Left lung (tissue), 4 donors: ENCODE measurements at regions not wholly inside any gene's neighbourhood (a gene's known extent, or its start where the extent isn't known, plus 50 kb on each side); places are given as distances from the start of the nearest gene placed in this dataset.
A peak's percentile ranks its signal among the peaks of the same experiment; 100 is the strongest.
"Not testable (repeated sequence)": the region's sequence is repeated elsewhere in the genome, so short reads cannot be mapped to it uniquely, and the experiment has no call there.

ENCODE experiments used
- ATAC-seq: fragments of 200-7000 bp; cut with Tn5 transposase; one replicate; pipeline ENCODE4 v1.9.1; 2020; ENCODE audit warnings: moderate library complexity
- DNase-seq, 4 donors: peaks; one replicate each; pipeline ENCODE4 v3.0.0-alpha.2; 2013 to 2020
- H3K27ac ChIP-seq, 2 donors: fragments of 200-600 bp; sonication (generic) in 1 of 2; one replicate each; pipeline versions ENCODE4 v1.5.0 to v1.8.0; 2020 to 2021
- H3K27me3 ChIP-seq, 2 donors: fragments of 200-600 bp; sonication (generic) in 1 of 2; one replicate each; pipeline versions ENCODE4 v1.5.0 to v1.8.0; 2020 to 2021
- H3K36me3 ChIP-seq, 2 donors: fragments of 200-600 bp; sonication (generic) in 1 of 2; one replicate each; pipeline versions ENCODE4 v1.5.0 to v1.8.0; 2020 to 2021
- H3K4me1 ChIP-seq, 2 donors: fragments of 200-600 bp; one replicate each; pipeline ENCODE4 v1.8.0; 2021
- H3K4me3 ChIP-seq, 2 donors: fragments of 200-600 bp; sonication (generic) in 1 of 2; one replicate each; pipeline versions ENCODE4 v1.5.0 to v1.8.0; 2020 to 2021; ENCODE audit warnings: mild to moderate bottlenecking in 1 of 2
- H3K9me3 ChIP-seq, 2 donors: fragments of 200-600 bp; sonication (generic) in 1 of 2; one replicate each; pipeline versions ENCODE4 v1.5.0 to v1.8.0; 2020 to 2021
- CTCF ChIP-seq, 2 donors: fragments of 200-600 bp; sonication (generic) in 1 of 2; IDR thresholded peaks; one replicate each; pipeline versions ENCODE4 v1.5.0 to v1.8.0; 2021; ENCODE audit warnings: antibody characterized with exemption in 2 of 2
- intact Hi-C, 2 donors: fragments of 100-400 bp; cut with DNase I; formaldehyde crosslinking; loops; one replicate each; pipeline versions ENCODE4 v1.11.2 to v1.14.2; 2022
- donor health status: DM: no; HTN: yes; CAD: no.
- donor health status: DM: no; HTN: no; CAD: no.

DNA sequence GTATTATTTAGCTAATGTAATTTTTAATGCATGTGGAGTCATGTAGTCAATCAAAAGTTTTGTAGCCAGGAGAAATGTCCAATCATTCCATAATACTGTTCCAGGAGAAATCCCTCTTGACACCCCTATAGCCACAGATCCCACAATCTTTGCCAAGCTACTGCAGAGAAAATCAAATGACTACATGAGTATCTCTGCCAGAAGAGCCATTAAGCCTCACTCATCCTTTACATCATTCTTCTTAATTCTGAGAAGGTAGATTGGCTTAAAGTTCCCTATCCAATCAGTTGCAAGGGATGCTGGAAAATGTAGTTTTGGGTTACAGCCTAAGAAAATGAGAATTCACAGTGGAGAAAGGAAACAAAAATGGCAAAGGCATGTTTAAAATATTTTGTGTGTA is 502.1 kb downstream of the ZBBX start:
- H3K27ac ChIP-seq = no peak overlapping the region
- no peak for DNase-seq
- H3K27me3 ChIP-seq = no peaks in the 10 kb centered on the region
- no peak overlapping the region for H3K4me3 ChIP-seq
- TF ChIP-seq CTCF (IDR thresholded peaks at IDR 0.05) = no peak
- no peaks in the 10 kb centered on the region for H3K36me3 ChIP-seq
- intact Hi-C loops = no loop called here
- ATAC-seq = no peak
- H3K9me3 ChIP-seq = no peaks in the 10 kb centered on the region
- H3K4me1 ChIP-seq = no peaks in the 10 kb centered on the region

- Histone ChIP-seq H3K36me3 (no peaks in the 10 kb centered on the region), H3K4me3 (no peak overlapping the region), H3K27ac (no peak overlapping the region), H3K27me3 (no peaks in the 10 kb centered on the region), H3K4me1 (no peaks in the 10 kb centered on the region), H3K9me3 (peaks cover 0 to 27% of the 10 kb centered on the region in 2 donors)
- no peak for ATAC-seq
- intact Hi-C loops = no loop called here
- no peak for TF ChIP-seq CTCF (IDR thresholded peaks at IDR 0.05)
- DNase-seq = peak in 1 of 4 donors; percentile 53
Measured at GRCh38 chr3:166864473-166865467, 515.3 kb downstream of the ZBBX start.

DNA sequence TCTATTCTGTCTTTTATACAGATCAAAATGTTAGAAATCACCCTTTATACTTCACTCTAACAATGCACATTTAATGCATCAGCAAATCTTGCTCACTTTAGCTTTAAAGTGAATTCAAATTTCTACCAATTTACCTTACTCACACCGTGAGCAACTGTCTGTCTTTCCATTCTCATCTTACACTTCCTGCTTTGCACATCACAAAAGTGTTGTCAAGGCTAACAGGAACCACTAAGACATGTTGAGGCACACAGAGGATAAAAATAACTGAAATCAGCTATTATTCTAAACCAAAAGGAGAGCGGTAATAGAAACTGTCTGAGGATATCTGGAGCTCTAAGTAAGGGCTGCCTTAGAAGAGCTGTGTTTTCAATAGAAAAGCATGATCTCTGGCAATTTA is 519.9 kb downstream of the ZBBX start:
- intact Hi-C loops = no loop called here
- Histone ChIP-seq H3K27ac (no peak overlapping the region), H3K27me3 (no peaks in the 10 kb centered on the region), H3K4me3 (no peak overlapping the region), H3K36me3 (no peaks in the 10 kb centered on the region), H3K4me1 (no peaks in the 10 kb centered on the region), H3K9me3 (peaks cover 0 to 9% of the 10 kb centered on the region in 2 donors)
- DNase-seq = no peak
- TF ChIP-seq CTCF (IDR thresholded peaks at IDR 0.05) = no peak
- ATAC-seq = no peak

DNA sequence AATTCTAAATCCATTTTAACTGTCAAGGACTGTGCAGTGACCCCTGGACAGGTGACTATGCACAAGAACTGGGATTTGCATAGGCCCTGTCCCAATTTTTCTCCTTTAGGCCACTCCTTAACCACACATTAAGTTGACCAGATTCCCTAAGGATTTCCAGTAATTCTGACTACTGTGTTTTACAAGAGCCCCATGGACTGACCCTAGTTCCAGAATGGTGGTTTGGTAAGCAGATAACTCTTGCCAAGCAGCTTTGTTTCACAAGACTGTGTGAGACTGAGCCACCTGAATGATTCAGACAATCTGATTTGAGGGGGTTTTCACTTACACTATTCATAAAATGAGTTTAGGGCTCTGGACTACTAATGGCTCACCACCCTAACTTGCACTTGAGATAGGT is 535.8 kb downstream of the ZBBX start:
- DNase-seq = no peak
- no peaks in the 10 kb centered on the region for H3K27me3 ChIP-seq
- no peaks in the 10 kb centered on the region for H3K4me1 ChIP-seq
- H3K9me3 ChIP-seq = peaks cover 0 to 15% of the 10 kb centered on the region in 2 donors
- no peak overlapping the region for H3K27ac ChIP-seq
- TF ChIP-seq CTCF (IDR thresholded peaks at IDR 0.05) = no peak
- H3K36me3 ChIP-seq = no peaks in the 10 kb centered on the region
- intact Hi-C loops = no loop called here
- no peak for ATAC-seq
- no peak overlapping the region for H3K4me3 ChIP-seq

GRCh38 chr3:166842784-166843183 is 537.3 kb downstream of the ZBBX start:
- H3K9me3 ChIP-seq = peaks cover 0 to 15% of the 10 kb centered on the region in 2 donors
- H3K27me3 ChIP-seq, H3K36me3 ChIP-seq, H3K4me3 ChIP-seq, H3K27ac ChIP-seq, ATAC-seq, intact Hi-C loops, H3K4me1 ChIP-seq: not testable (repeated sequence)
- peak in 1 of 4 donors; percentile 55 for DNase-seq
